ENCODE measurements at regions not wholly inside any gene's neighbourhood (a gene's known extent, or its start where the extent isn't known, plus 50 kb on each side); places are given as distances from the start of the nearest gene placed in this dataset.
A peak's percentile ranks its signal among the peaks of the same experiment; 100 is the strongest.
"Not testable (repeated sequence)": the region's sequence is repeated elsewhere in the genome, so short reads cannot be mapped to it uniquely, and the experiment has no call there.

GRCh38 chr22:42184852-42185251 is 54.2 kb upstream of the CYP2D6 start:
- intact Hi-C loops (cut with micrococcal nuclease): no loop called here
- DNase-seq: no peak
- no peak for ATAC-seq

GRCh38 chr22:42183461-42184059 is 53.0 kb upstream of the CYP2D6 start:
- DNase-seq; intact Hi-C loops (cut with micrococcal nuclease); ATAC-seq: not testable (repeated sequence)

- ATAC-seq: peak; percentile 87
- DNase-seq: no peak
- intact Hi-C loops (cut with micrococcal nuclease): no loop called here
Observed at GRCh38 chr22:42180349-42180842, 49.8 kb upstream of the CYP2D6 start.
